K562 (cell line): ENCODE measurements at regions not wholly inside any gene's neighbourhood (a gene's known extent, or its start where the extent isn't known, plus 50 kb on each side); places are given as distances from the start of the nearest gene placed in this dataset.

Source experiments
- CEBPG ChIP-seq, 3 experiments: fragments of 200-800 bp in 1 of 3; sonication (Bioruptor generic) in 1 of 3; sonication (generic) in 1 of 3; formaldehyde crosslinking in 1 of 3; IDR thresholded peaks in 2 of 3; conservative IDR thresholded peaks in 1 of 3; 2 replicates each; pipeline versions ENCODE4 v1.6.1 to v1.8.0; 2016 to 2022; ENCODE audit warnings: missing compliant biosample characterization in 2 of 3, missing genetic modification characterization in 2 of 3, mild to moderate bottlenecking in 1 of 3, missing genetic modification reagents in 1 of 3
- CTCF ChIP-seq, 3 experiments: IDR thresholded peaks in 2 of 3; conservative IDR thresholded peaks in 1 of 3; 2 replicates each; pipeline ENCODE4 v1.5.1; 2011 to 2012; ENCODE audit warnings: low read length in 3 of 3, mild to moderate bottlenecking in 3 of 3, control low read depth in 2 of 3, improper control_type of control experiment in 1 of 3, inconsistent platforms in 1 of 3, low read depth in 1 of 3, mixed read lengths in 1 of 3, moderate library complexity in 1 of 3; ENCODE audit not compliant: insufficient read depth in 2 of 3
- EGR1 ChIP-seq: fragments of 450-650 bp; conservative IDR thresholded peaks from 2 replicates; pipeline ENCODE4 v1.6.1; 2017; ENCODE audit warnings: mild to moderate bottlenecking
- HIVEP1 ChIP-seq: fragments of 250-450 bp; sonication (Bioruptor Pico); IDR thresholded peaks from 2 replicates; pipeline ENCODE4 v1.4.0; 2020; ENCODE audit warnings: mild to moderate bottlenecking
- MED1 ChIP-seq: sonication (generic); formaldehyde crosslinking; IDR thresholded peaks from 2 replicates; pipeline ENCODE4 v1.8.1; 2023; ENCODE audit warnings: missing genetic modification reagents, borderline replicate concordance
- MEIS2 ChIP-seq: fragments of 450-650 bp; IDR thresholded peaks from 2 replicates; pipeline ENCODE4 v1.6.1; 2014; ENCODE audit warnings: mild to moderate bottlenecking; ENCODE audit not compliant: partially characterized antibody
- NR1H2 ChIP-seq: sonication (generic); formaldehyde crosslinking; IDR thresholded peaks from 2 replicates; pipeline ENCODE4 v1.4.0; 2020; ENCODE audit warnings: mild to moderate bottlenecking, missing genetic modification reagents
- NR2C2 ChIP-seq, 2 experiments: fragments of 200-800 bp in 1 of 2; sonication (Bioruptor generic) in 1 of 2; sonication (generic) in 1 of 2; formaldehyde crosslinking in 1 of 2; IDR thresholded peaks; 2 replicates each; pipeline versions ENCODE4 v1.6.1 to v1.8.0; 2016 to 2022; ENCODE audit warnings: mild to moderate bottlenecking in 1 of 2, missing compliant biosample characterization in 1 of 2, missing genetic modification characterization in 1 of 2, missing genetic modification reagents in 1 of 2
- POLR2A ChIP-seq: fragments of 450-650 bp; conservative IDR thresholded peaks from 2 replicates; pipeline ENCODE4 v1.6.1; 2016
- TAF1 ChIP-seq: IDR thresholded peaks from 2 replicates; pipeline ENCODE4 v1.6.1; 2011; ENCODE audit warnings: mild to moderate bottlenecking, low read length, moderate library complexity; ENCODE audit not compliant: insufficient read depth, control insufficient read depth, severe bottlenecking; ENCODE audit errors: extremely low read depth
- TF ChIP-seq, protein P1 (sequence below): fragments of 450-650 bp; IDR thresholded peaks from one replicate; pipeline ENCODE4 v1.6.1; 2018; ENCODE audit warnings: mild to moderate bottlenecking, moderate library complexity; ENCODE audit not compliant: partially characterized antibody

DNA sequence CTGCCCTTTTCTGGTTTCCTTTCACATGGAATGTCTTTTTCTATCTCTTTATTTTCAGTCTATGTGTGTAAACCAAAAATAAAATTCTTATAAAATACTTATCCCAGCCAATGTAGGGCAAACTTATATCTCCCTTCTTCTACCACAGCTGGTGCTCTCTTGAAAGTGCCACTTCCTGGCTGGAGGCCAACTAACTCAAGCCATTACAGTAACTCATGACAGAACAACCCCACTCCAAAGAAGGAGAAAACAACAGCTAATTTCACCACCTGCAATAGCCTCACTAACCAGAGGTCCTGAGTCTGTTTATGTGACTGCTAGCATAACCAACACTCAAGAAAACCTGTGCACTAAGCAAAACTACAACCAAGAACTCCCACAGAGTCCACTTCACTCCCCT lies 74.9 kb upstream of the DBX1 start:
- no peak for TF ChIP-seq MEIS2
- TF ChIP-seq TAF1, result no peak
- TF ChIP-seq POLR2A, result no peak
- TF ChIP-seq CTCF (IDR thresholded peaks at IDR 0.05 in 2 of 3, conservative IDR thresholded peaks at IDR 0.05 in 1 of 3; ENCODE audit: insufficient read depth in 2 of 3, low read depth in 1 of 3, low read length in 3 of 3), result no peak
- no peak for TF ChIP-seq MED1
- TF ChIP-seq EGR1, result no peak
- TF ChIP-seq HIVEP1 (CRISPR knock-in tag), result no peak
- TF ChIP-seq CEBPG (CRISPR knock-in tag; IDR thresholded peaks at IDR 0.05), result no peak
- no peak for TF ChIP-seq CEBPG (tag; conservative IDR thresholded peaks at IDR 0.05 in 1 of 2, IDR thresholded peaks at IDR 0.05 in 1 of 2)
- TF ChIP-seq, protein P1, sequence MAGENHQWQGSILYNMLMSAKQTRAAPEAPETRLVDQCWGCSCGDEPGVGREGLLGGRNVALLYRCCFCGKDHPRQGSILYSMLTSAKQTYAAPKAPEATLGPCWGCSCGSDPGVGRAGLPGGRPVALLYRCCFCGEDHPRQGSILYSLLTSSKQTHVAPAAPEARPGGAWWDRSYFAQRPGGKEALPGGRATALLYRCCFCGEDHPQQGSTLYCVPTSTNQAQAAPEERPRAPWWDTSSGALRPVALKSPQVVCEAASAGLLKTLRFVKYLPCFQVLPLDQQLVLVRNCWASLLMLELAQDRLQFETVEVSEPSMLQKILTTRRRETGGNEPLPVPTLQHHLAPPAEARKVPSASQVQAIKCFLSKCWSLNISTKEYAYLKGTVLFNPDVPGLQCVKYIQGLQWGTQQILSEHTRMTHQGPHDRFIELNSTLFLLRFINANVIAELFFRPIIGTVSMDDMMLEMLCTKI, result no peak
- no peak for TF ChIP-seq NR2C2 (CRISPR knock-in tag; IDR thresholded peaks at IDR 0.05)
- TF ChIP-seq NR2C2 (tag; IDR thresholded peaks at IDR 0.05), result no peak
- TF ChIP-seq NR1H2 (CRISPR knock-in tag), result no peak
